ENCODE measurements at regions not wholly inside any gene's neighbourhood (a gene's known extent, or its start where the extent isn't known, plus 50 kb on each side); places are given as distances from the start of the nearest gene placed in this dataset.

GRCh38 chr15:70172124-70172523, 74.4 kb upstream of the TLE3 start:
- ChIA-PET CTCF (no interaction called here), RAD21 (ENCODE audit: low non-redundant PET in 1 of 2, low total read pairs in 2 of 2, uncharacterized antibody in 2 of 2, unreplicated experiment in 2 of 2) (no interaction called here), POLR2A (no interaction called here)
- H3K9ac ChIP-seq (ENCODE audit: low read length): no peak overlapping the region
- H3K36me3 ChIP-seq (ENCODE audit: control insufficient read depth in 1 of 2, insufficient read depth in 2 of 2, low read length in 2 of 2): no peaks in the 10 kb centered on the region
- H4K20me1 ChIP-seq (ENCODE audit: insufficient read depth): no peaks in the 10 kb centered on the region
- 0 out of 2 replicates have a peak, but pooled peaks cover 4% of the 10 kb centered on the region for H3K27me3 ChIP-seq (ENCODE audit: insufficient read depth, low read length)
- H3K4me2 ChIP-seq (ENCODE audit: low read length): no peak overlapping the region
- no peaks in the 10 kb centered on the region for H3K9me3 ChIP-seq (ENCODE audit: control insufficient read depth in 1 of 2, insufficient read depth in 1 of 2, low read depth in 1 of 2, low read length in 2 of 2)
- no peak overlapping the region for H3K4me3 ChIP-seq (replicated peaks in 1 of 2; ENCODE audit: low read depth in 1 of 2, low read length in 2 of 2)
- intact Hi-C loops (cut with micrococcal nuclease): no loop called here
- ATAC-seq (no peak; the same call in 1 of the 2 replicates), DNase-seq (ENCODE audit: low read depth, low spot score) (no peak)
- H3K27ac ChIP-seq (ENCODE audit: low read depth, low read length): no peak overlapping the region
- H3K79me2 ChIP-seq (ENCODE audit: insufficient read depth, low read length): no peaks in the 10 kb centered on the region
- no TSS peak for BruUV-seq (replicated peaks)
- TF ChIP-seq ATF3 (IDR thresholded peaks at IDR 0.05) (no peak), POLR2AphosphoS5 (IDR thresholded peaks at IDR 0.05; ENCODE audit: low read depth, low read length) (no peak)
- H2AFZ ChIP-seq (ENCODE audit: low read depth, low read length, poor library complexity, severe bottlenecking): no peak overlapping the region
- no peaks in the 10 kb centered on the region for H3K4me1 ChIP-seq (ENCODE audit: control insufficient read depth in 1 of 2, insufficient read depth in 2 of 2, low read length in 2 of 2)
- H3K9me2 ChIP-seq (ENCODE audit: insufficient read depth): no peaks in the 10 kb centered on the region

GRCh38 chr15:70171256-70171886, 73.7 kb upstream of the TLE3 start:
- Histone ChIP-seq H3K4me3 (replicated peaks in 1 of 2; ENCODE audit: low read depth in 1 of 2, low read length in 2 of 2) (no peak overlapping the region), H3K36me3 (ENCODE audit: control insufficient read depth in 1 of 2, insufficient read depth in 2 of 2, low read length in 2 of 2) (no peaks in the 10 kb centered on the region), H4K20me1 (ENCODE audit: insufficient read depth) (no peaks in the 10 kb centered on the region), H3K4me1 (ENCODE audit: control insufficient read depth in 1 of 2, insufficient read depth in 2 of 2, low read length in 2 of 2) (no peaks in the 10 kb centered on the region), H3K79me2 (ENCODE audit: insufficient read depth, low read length) (no peaks in the 10 kb centered on the region), H3K4me2 (ENCODE audit: low read length) (no peak overlapping the region), H2AFZ (ENCODE audit: low read depth, low read length, poor library complexity, severe bottlenecking) (no peak overlapping the region), H3K9ac (ENCODE audit: low read length) (no peak overlapping the region), H3K9me3 (ENCODE audit: control insufficient read depth in 1 of 2, insufficient read depth in 1 of 2, low read depth in 1 of 2, low read length in 2 of 2) (no peaks in the 10 kb centered on the region), H3K27ac (ENCODE audit: low read depth, low read length) (no peak overlapping the region), H3K27me3 (ENCODE audit: insufficient read depth, low read length) (0 out of 2 replicates have a peak, but pooled peaks cover 4% of the 10 kb centered on the region), H3K9me2 (ENCODE audit: insufficient read depth) (no peaks in the 10 kb centered on the region)
- ChIA-PET RAD21 (ENCODE audit: low non-redundant PET in 1 of 2, low total read pairs in 2 of 2, uncharacterized antibody in 2 of 2, unreplicated experiment in 2 of 2) (no interaction called here), POLR2A (no interaction called here), CTCF (no interaction called here)
- BruUV-seq (replicated peaks): no TSS peak
- no peak for DNase-seq (ENCODE audit: low read depth, low spot score)
- intact Hi-C loops (cut with micrococcal nuclease): no loop called here
- no peak for ATAC-seq
- TF ChIP-seq FOSL1 (IDR thresholded peaks at IDR 0.05; ENCODE audit: low read depth): no peak
- TF ChIP-seq EZH2phosphoT487 (IDR thresholded peaks at IDR 0.05; ENCODE audit: borderline replicate concordance): no peak
- TF ChIP-seq CTCF (IDR thresholded peaks at IDR 0.05 in 2 of 3, conservative IDR thresholded peaks at IDR 0.05 in 1 of 3; ENCODE audit: borderline replicate concordance in 1 of 3, insufficient read depth in 1 of 3, low read depth in 2 of 3, low read length in 2 of 3): no peak
- no peak for TF ChIP-seq EZH2 (IDR thresholded peaks at IDR 0.05)
- TF ChIP-seq POLR2AphosphoS5 (IDR thresholded peaks at IDR 0.05; ENCODE audit: low read depth, low read length): no peak
- TF ChIP-seq ZFX (IDR thresholded peaks at IDR 0.05): no peak
- TF ChIP-seq SP1 (IDR thresholded peaks at IDR 0.05; ENCODE audit: low read depth): no peak
- TF ChIP-seq ATF3 (IDR thresholded peaks at IDR 0.05): no peak
- TF ChIP-seq ZBTB33 (IDR thresholded peaks at IDR 0.05; ENCODE audit: extremely low read depth, insufficient replicate concordance, low read length): no peak
- TF ChIP-seq SRF (IDR thresholded peaks at IDR 0.05; ENCODE audit: low read depth): no peak
